D721Med (cell line): ENCODE measurements at regions not wholly inside any gene's neighbourhood (a gene's known extent, or its start where the extent isn't known, plus 50 kb on each side); places are given as distances from the start of the nearest gene placed in this dataset.

Experiments
- DNase-seq: peaks from one replicate; pipeline ENCODE4 v3.0.0; 2011; ENCODE audit warnings: low spot score; ENCODE audit not compliant: insufficient read length
- FAIRE-seq: peaks from 2 replicates; lab custom pipeline; 2011; peaks lifted over from hg19 to GRCh38; lab: Jason Lieb, UNC
- TF ChIP-seq, protein P1 (sequence below): IDR thresholded peaks from 2 replicates; pipeline ENCODE4 v1.5.1; 2012; ENCODE audit warnings: mild to moderate bottlenecking, control low read depth; ENCODE audit not compliant: insufficient read depth; ENCODE audit errors: missing control alignments

DNA sequence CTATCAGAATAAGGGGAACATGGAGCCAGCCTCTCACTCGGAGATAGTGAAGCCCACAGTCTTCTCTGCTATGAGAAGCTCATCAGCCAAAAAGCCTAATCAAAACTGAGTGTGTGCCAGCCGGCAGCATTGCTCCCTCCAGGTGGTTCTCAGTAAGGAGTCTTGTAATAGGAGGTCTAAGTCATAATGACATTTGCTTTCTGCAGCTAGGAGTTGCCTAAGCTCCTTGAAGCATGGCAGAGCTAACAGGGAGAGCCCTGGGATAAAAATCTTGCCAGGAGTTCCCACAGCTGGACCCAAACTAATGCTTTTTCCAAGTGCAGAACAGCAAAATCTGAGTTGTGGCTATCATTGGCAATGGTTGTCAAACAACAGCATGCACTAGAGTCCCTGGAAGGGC lies 245.2 kb downstream of the SPATA18 start:
- FAIRE-seq (no peak), DNase-seq (no peak)
- TF ChIP-seq, protein P1, sequence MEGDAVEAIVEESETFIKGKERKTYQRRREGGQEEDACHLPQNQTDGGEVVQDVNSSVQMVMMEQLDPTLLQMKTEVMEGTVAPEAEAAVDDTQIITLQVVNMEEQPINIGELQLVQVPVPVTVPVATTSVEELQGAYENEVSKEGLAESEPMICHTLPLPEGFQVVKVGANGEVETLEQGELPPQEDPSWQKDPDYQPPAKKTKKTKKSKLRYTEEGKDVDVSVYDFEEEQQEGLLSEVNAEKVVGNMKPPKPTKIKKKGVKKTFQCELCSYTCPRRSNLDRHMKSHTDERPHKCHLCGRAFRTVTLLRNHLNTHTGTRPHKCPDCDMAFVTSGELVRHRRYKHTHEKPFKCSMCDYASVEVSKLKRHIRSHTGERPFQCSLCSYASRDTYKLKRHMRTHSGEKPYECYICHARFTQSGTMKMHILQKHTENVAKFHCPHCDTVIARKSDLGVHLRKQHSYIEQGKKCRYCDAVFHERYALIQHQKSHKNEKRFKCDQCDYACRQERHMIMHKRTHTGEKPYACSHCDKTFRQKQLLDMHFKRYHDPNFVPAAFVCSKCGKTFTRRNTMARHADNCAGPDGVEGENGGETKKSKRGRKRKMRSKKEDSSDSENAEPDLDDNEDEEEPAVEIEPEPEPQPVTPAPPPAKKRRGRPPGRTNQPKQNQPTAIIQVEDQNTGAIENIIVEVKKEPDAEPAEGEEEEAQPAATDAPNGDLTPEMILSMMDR = no peak

DNA sequence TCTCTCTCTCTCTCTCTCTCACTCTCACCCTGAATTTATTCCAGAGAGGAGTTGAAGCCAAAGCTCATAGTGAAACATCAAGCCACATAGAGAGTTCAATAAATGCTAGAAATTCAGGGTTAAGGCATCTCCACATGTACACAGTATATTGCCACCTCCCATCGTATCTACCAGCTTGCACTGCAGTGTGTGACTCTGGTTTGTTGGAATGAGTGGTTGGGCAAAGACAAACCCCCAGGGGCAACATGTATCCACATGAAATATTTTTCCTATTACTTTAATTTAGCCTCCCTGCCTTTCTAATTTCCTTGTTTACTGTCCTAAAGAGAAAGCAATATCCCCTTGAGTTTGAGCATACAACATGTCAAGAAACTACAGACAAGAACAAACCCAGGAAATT lies 247.3 kb downstream of the SPATA18 start:
- no peak for FAIRE-seq
- TF ChIP-seq, protein P1 = no peak
- DNase-seq = no peak

DNA sequence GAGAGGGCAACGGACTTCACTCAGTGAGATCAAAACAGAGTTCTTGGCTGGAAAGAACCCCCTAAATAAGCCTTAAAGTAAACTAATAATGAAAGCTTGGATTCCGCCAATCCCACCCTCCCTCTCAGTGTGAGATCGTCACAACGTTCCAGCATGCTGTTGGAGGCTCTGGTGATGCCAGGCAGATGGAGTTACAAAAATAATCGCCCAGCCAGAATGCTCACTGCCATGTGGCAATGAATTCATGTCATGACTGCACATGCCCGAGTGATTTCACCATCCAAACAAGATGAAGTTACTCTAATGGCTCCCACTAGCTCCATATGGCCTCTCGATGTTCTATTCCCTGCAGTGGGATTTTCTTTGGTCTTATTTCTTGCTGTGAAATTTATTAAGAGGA lies 248.0 kb downstream of the SPATA18 start:
- no peak for FAIRE-seq
- TF ChIP-seq, protein P1 = no peak
- DNase-seq = no peak

DNA sequence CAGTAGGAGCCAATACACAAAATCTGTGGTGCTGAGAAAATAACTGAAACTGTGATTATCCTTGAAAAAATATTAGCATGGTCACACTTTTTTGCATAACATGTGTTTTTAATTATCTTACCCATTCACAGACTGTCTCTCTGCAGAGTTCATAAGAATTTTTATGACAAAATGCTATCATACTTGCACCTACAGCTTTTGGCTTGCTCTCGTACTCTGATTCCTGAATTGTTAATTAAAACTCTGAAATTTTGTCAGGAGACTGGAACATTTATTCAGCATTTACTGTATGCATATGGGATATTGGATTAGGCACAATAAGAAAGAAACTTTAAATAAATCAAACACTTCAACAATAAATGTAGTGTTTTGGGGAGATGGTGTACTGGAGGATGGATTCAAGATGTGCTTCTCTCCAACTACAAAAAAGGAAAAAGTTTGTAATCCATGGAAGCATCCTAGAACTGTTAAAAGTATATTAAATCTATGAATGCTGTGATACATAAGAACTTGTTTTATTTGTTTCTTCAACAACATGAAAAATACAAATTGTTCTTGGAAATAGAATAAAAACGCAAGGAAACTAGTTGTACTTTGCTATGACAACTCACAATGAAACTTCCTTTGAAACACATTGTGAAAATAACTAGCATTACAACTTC lies 260.5 kb downstream of the SPATA18 start:
- DNase-seq = no peak
- TF ChIP-seq, protein P1 = no peak
- FAIRE-seq = no peak

DNA sequence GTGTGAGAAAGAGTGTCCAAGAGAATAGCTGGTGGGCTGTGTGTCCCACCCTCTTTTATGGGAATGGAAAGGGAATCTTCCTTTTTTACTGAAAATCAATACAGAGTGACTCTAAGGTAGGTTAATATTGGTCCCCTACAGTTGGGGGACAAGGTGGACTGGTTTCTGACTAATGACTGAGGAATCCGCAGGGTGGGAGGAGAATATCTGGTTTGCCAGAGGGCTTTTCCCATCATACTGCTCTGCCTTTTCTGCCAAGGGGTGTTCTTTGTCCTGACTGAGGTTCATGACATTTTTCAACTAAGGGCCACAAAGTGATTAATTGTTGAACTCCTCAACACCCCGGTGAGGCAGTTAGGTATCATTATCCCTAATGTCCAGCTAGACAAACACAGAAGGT lies 261.6 kb downstream of the SPATA18 start:
- DNase-seq = no peak
- no peak for FAIRE-seq
- TF ChIP-seq, protein P1 = no peak

DNA sequence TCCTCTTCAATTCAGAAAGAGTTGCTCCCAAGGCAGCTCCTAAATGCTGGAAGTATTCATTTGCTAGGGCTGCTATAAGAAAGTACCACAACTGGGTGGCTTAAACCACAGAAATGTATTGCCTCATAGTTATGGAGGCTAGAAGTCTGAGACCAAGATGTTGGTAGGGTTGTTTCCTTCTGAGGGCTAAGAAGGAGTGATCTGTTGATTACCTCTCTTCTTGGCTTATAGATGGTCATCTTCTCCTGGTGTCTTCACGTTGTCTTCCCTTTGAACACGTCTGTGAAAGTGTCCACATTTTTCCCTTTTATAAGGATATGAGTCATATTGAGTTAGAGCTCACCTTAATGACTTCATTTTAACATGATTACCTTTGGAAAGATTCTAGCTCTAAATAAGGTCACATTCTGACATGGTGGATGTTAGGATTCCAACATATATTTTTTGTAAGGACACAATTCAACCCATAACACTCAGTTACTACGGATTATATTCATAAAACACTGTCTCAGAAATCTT lies 266.3 kb downstream of the SPATA18 start:
- FAIRE-seq = no peak
- TF ChIP-seq, protein P1 = no peak
- no peak for DNase-seq

DNA sequence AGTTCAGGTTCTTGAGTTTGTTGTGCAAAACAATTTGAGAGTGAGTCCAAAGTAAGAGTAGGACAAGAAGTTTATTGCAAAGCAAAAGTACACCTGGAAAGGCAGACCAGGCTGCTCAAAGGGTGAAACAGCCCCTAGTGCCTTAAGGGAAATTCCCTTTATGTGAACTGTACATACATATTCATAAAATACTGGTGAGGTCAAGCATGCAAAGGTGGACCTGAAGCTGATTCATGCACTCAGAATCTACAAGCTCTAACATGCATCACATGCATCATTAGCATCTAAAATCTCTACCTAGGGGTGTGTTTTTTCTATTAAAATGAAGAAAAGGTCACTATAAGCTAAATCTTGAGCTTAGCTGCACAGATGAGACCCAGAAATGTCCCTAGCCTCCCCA lies 266.9 kb downstream of the SPATA18 start:
- FAIRE-seq (no peak), DNase-seq (no peak)
- TF ChIP-seq, protein P1 = no peak
